Left renal cortex interstitium (tissue), 4 donors: ENCODE measurements at regions not wholly inside any gene's neighbourhood (a gene's known extent, or its start where the extent isn't known, plus 50 kb on each side); places are given as distances from the start of the nearest gene placed in this dataset.
"Not testable (repeated sequence)": the region's sequence is repeated elsewhere in the genome, so short reads cannot be mapped to it uniquely, and the experiment has no call there.

Source experiments
- DNase-seq, 4 donors: peaks; one replicate each; pipeline ENCODE4 v3.0.0-alpha.2; 2013; ENCODE audit warnings: low read depth in 4 of 4, low spot score in 2 of 4, missing footprints in 1 of 4

GRCh38 chr21:22136740-22137139, 1138.5 kb downstream of the NCAM2 start:
- no peak for DNase-seq

- no peak for DNase-seq
Measured at GRCh38 chr21:22138297-22139016, 1140.2 kb downstream of the NCAM2 start.

DNA sequence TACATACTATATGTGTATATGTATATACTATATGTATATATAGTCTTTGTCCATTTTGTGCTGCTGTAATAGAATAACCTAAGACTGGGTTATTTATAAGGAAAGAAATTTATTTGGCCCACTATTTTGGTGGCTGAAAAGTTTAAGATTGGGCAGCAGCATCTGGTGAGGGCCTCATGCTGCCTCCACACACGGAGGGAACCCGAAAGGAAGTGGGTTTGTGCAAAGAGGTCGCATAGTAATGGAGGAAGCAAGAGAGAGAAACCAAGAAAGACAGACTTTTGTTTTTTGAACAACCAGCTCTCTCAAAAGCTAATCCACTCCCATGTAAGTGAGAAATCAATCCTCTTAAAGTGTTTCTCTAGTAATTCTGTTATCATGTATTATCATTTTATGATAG, 1147.3 kb downstream of the NCAM2 start:
- no peak for DNase-seq

- DNase-seq, result no peak
Measured at GRCh38 chr21:22154579-22155274, 1156.5 kb downstream of the NCAM2 start.

DNA sequence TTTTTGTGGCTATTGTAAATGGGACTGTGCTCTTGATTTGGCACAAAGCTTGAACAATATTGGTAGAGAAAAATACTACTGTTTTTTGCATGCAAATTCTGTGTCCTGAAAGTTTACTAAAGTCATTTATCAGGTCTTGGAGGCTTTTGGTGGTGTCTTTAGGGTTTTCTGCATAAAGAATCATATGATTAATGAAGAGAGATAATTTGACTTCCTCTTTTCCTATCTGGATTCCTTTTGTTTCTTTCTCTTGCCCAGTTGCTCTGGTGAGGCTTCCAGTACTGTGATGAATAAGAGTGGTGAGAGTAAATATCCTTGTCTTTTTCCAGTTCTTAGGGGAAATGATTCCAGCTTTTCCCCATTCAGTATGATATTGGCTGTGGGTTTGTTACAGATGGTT, 1166.7 kb downstream of the NCAM2 start:
- DNase-seq, result no peak

DNA sequence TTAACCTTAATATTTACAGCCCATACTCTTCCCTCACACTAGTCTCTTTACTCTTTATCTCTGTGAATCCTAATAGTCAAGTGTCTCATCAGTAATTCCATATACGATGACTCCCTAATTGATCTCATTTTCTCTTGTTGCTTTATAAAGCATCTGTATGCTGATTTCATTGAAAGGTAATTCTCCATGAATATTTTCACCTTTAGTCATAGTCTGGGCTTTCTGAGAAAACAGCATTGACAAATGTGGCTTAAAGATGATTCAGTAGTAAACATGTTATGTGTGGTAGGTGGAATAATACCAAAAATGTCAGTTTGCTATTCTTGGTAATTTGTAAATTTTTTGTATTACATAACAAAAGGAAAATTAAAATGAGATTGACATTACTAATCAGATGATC, 1176.5 kb downstream of the NCAM2 start:
- DNase-seq, result no peak

GRCh38 chr21:22189278-22189677, 1191.1 kb downstream of the NCAM2 start:
- DNase-seq, result no peak

DNA sequence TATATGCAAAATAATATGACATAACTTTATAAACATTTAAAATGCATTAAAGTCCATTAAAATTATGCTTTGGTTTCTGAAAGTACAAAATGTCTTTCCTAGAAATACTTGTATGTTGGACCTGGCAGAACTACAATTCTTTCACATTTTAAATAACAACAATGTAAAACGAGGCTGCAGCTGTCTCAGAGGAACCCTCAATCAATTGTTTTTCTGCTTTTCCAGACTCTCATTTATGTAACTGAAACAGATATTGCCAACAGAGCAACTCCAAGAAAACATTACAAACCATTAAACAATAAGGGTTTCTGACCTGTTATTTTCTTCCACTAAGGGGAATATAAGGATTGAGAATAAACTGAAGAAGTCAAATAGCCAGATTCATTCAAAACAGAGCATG, 1193.4 kb downstream of the NCAM2 start:
- no peak for DNase-seq

DNA sequence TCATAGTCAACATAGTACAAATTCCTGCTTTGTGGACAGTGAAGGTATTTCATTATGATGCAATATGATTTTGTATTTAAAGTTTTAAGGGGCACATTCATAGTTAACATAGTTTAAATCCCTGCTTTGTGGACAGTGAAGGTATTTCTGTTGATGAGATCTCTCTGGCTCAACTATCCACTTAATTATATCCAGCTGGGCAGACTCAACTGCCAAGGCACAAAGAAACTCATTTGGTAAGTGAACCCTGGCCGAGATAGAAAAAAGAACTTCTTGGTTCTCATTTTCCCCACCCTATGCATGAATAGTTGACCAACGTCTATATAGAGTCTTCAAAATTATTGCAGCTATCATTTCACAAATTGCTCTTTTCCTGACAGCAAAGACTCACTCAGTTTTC, 1194.6 kb downstream of the NCAM2 start:
- DNase-seq, result no peak

DNA sequence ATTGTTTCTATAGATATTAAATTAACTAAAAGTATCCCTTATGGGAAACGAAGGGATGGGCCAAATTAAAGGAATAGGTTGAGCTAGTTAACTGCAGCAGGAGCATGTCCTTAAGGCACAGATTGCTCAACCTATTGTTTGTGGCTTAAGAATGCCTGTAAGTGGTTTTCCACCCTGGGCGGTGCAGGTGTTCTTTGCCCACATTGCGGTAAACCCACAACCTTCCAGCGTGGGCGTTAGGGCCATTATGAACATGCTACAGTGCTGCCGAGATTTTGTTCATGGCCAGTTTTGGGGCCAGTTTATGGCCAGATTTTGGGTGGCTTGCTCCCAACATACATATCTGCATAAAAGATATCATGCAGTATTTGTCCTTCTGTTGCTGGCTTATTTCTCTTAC, 1196.8 kb downstream of the NCAM2 start:
- not testable (repeated sequence) for DNase-seq

GRCh38 chr21:22200378-22201092, 1202.3 kb downstream of the NCAM2 start:
- DNase-seq, result no peak

DNA sequence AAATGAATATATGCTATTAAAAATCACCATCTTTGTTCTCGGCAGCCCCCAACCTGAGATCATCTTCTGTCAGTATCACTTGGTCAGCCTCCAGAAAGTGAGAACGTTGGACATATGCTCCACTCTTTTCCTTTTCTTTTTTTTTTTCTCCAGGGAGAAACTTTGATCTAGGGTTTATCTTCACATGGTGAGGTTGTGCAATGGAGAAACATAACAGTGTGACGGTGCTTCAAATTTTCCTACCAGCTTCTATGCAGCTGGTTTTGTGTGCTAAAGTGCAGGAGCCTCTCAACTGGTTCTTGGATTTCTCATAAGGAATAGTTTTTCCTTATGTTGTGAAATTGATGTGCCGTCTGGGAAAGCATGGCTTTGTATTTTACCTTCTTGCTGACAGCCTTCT, 1202.9 kb downstream of the NCAM2 start:
- DNase-seq, result no peak

DNA sequence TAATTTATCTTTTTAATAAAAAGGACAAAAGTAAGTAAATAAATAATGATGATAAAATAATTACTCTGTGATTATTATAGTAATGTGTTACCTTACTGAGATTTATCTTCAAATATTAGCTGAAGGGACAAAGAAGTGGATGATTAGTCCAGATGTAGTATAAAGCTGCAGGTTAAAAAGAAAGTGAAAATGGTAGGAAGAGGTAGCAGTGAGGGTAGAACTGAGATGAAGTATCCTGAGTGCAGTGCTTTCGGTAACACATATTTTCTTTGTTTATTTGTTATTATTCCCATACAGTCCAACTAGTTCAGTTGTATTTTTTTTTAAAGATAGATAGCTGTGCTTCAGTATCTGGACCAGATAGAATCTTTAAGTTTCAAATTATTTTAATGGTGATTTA, 1203.5 kb downstream of the NCAM2 start:
- no peak for DNase-seq

- no peak for DNase-seq
Measured at GRCh38 chr21:22209304-22209700, 1211.1 kb downstream of the NCAM2 start.

DNA sequence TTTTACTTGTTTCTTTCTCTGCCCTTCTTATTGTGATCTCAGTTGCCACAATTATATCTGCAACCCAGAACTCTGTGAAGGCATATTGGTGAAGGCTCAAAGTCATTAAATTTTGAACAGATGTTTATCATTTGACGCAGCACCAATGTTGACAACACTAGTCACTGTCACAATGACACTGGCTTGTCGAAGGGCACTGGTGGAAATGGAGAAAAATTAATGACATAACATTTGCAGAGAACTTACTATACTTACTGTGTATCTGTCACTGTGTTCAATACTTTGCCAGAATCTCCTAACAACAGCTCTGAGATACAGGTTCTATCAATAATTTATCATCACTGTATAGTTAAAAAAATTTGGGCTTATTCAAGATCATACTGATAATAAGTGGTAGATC, 1213.7 kb downstream of the NCAM2 start:
- no peak for DNase-seq

- no peak for DNase-seq
Measured at GRCh38 chr21:22223385-22223784, 1225.2 kb downstream of the NCAM2 start.

DNA sequence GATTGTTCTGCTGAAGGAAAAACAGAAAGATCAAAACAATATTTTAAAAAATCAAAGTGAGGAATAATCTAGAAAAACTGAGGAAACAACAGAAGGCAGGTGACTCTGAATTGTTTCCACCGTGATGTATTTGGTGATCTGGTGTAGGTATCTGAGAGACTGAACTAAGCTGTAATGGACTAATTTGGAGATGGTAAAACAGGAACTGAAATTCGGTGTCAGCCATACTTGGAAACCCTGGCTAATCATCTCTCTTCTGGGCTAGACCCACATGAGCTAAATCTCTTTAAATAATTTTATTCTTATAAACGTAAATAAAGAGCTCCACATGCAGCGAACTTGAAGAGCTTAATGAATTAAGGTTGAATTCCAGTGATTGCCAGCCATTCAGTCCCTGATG, 1226.1 kb downstream of the NCAM2 start:
- no peak for DNase-seq

- no peak for DNase-seq
Measured at GRCh38 chr21:22225299-22225698, 1227.1 kb downstream of the NCAM2 start.

- DNase-seq, result no peak
Measured at GRCh38 chr21:22231013-22231412, 1232.8 kb downstream of the NCAM2 start.

DNA sequence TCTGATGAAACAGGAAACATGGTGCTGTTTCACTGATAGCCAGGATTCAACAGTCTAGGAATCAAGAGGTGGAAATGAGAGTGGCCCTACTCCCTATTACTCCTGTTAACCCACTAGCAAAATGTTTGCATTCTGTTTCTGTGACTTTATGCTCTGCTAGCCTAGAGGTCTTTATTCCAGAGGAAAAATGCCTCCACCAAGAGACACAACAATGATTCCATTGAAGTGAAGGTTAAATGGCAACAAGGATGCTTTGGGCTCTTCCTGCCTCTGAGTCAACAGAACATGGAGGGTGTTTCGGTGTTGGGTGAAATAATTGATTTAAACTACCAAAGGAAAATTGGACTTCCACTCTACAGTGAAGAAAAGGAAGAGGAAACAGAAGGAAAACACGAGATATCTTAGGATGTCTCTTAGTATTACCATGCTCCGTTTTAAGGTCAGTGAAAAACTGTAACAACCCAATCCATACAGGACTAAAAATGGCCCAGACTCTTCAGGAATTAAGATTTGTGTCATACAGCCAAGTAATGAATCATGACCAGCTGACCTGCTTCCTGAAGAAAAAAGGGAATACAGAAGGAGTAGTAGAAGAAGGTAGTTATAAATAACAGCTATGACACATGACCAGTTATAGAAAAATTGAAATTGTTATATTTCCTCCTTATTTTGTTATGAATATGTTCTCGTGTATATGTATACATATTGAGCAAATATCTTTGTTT, 1237.8 kb downstream of the NCAM2 start:
- no peak for DNase-seq

DNA sequence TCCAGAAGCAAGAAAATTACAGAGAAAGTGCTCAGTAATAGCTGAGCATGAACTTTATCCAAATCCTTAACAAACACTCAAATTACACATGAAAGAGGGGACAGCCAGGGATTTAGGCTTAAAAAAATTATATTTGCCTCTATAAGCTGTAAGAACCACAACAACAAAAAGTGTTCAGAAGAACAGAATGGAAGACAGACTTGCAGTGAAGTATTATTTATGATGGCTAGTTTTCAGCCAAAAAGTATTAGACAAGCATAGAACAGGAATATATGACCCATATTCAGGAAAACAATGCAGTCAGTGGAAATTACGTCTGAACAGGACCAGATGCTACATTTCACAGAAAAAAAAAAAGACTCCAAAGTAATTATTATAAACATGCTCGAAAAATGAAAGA, 1246.3 kb downstream of the NCAM2 start:
- DNase-seq, result no peak
